GM18861 (cell line): ENCODE measurements at regions not wholly inside any gene's neighbourhood (a gene's known extent, or its start where the extent isn't known, plus 50 kb on each side); places are given as distances from the start of the nearest gene placed in this dataset.
A peak's percentile ranks its signal among the peaks of the same experiment; 100 is the strongest.
"Not testable (repeated sequence)": the region's sequence is repeated elsewhere in the genome, so short reads cannot be mapped to it uniquely, and the experiment has no call there.

Experiments
- ATAC-seq: cut with Tn5 transposase; IDR thresholded peaks from one replicate; pipeline ENCODE4 v1.9.1; 2021; ENCODE audit not compliant: unreplicated experiment

DNA sequence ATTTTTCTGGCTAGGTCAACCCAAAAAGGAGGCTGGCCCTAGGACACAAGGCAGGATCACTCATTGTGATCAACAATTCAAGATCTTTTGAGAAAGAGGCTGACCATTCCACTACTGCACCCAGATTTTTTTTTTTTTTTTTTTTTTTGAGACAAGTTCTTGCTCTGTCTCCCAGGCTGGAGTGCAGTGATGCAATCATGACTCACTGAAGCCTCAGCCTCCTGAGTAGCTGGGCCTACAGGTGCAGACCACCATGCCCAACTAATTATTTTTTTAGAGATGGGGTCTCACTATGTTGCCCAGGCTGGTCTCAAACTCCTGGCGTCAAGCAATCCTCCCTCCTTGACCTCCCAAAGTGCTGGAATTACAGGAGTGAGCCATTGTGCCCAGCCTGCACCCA is 265.4 kb downstream of the SOX9 start:
- not testable (repeated sequence) for ATAC-seq

DNA sequence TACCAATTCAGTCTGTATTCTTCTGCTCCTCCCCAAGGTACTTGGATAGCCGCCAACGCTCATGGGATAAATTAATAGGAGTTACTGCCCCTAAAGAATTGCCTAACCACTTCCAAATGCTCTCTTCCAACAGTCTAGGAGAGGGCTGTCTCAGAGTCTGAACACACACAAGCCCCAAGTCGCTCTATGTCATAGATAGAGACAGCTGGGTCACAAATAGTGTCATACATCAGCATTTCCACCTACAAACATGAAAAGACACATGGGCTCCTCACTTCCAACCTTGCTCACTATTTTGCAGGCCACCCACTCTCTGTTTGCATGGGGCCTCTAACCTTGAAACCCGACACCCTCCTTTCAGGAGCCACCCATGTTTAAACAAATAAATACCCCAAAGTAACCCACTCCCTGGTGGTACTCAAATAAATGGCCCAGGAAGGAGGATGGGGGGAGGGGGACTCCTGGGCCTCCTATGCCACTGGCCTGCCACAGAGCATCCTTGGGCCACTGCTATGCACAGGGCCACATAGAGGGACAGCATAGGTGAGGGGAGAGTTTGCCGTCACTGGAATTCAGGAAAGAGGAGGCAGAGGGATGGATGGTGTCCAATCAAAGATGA is 265.9 kb downstream of the SOX9 start:
- ATAC-seq: no peak

- ATAC-seq: no peak
Observed at GRCh38 chr17:72387487-72387886, 266.7 kb downstream of the SOX9 start.

- ATAC-seq: no peak
Observed at GRCh38 chr17:72387969-72388368, 267.1 kb downstream of the SOX9 start.

DNA sequence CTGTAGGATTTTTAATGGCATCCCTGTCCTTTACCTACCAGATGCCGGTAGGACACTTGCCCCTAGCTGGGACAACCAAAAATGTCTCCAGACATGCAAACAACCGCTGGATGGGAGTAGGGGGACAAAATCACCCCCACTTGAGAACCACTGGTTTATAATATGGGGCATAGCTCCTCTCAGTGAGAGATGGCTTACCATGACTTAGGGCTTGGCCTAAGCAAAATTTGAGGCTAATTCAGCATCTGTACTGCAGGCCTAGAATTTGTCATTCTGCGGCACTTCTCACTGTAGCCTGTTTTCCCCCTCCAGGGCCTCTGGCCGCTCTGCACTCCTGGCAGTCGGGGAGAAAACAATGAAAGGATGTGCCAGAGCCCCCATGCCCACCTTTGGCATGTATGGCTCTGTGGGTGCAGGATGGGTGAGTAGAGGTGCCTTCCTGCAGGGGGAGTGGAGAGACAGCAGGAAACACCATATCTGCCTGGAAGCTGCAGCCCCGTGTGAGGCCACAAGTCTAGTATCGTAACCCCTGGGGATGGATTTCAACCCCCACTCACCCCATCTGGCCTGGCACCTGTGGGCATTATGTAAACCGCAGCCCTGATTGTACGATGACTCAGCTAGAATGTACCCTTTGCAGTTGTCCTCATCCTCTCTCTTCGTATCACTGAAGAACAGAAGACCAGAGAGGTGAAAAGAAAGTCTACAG is 268.1 kb downstream of the SOX9 start:
- peak; percentile 58 for ATAC-seq

GRCh38 chr17:72390675-72391508 is 270.1 kb downstream of the SOX9 start:
- ATAC-seq: no peak

DNA sequence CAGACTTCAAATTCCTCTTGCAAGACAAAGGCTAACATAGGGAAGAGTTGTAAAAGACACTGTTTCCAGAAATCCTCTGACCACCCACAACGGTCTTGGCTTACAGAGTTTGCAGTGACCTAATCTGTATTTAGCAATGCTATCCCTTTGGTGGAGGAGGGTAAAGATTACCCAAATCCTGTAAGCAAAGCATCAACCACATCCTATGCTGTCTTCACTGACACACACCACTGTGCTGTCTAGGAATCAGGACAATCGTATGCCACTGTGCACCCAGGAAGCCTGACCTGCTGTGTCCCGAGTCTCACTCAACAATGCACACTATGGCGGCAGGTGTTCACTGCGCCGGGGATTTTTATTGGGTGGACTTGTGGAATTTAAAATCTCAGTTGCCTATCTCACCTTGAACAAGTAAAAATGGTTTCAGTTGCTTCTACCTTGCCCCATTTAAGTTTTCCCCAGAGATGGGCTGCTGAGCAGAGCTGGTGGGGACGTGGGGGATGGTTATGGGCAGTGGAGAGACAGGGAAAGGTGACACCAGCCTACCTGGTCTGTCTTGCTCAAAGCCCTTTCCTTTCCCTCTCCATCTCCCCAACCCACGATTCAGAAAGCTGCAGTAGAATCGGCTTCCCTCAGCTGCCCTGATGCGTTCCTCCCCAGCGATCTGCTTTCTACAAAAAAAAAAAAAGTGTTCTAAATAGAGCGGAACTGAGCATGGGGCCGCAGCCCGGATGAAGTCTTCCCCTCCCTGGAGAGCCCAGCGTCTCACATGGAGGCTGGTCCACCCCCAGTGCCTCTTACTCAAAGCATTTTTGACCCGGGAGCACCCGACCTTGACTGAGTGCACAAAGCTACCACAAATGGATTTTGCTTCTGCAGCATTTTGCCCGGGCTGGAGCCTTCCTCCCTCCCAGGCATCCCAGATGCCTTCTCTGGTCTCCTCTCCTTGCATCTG is 271.5 kb downstream of the SOX9 start:
- ATAC-seq: no peak

GRCh38 chr17:72393553-72393952 is 272.7 kb downstream of the SOX9 start:
- no peak for ATAC-seq

DNA sequence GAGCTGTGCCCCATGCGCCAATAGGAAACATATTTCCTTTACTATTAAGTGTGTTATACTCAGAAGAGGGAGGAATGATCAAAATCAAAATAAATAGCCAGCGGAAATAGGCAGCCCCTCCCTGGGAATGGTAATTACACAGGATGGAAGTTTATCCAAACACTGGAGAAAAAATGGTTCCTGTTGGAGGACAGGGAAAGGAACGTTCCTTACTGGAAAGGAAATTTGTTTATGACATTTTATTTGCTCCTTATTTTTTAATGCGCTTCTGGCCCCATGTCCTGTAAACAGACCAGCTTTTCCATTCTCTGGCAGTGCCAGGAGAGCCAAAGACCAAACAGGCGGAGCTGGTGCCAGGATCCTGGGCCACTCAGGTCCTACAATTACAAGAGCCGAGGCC is 273.7 kb downstream of the SOX9 start:
- ATAC-seq: no peak

DNA sequence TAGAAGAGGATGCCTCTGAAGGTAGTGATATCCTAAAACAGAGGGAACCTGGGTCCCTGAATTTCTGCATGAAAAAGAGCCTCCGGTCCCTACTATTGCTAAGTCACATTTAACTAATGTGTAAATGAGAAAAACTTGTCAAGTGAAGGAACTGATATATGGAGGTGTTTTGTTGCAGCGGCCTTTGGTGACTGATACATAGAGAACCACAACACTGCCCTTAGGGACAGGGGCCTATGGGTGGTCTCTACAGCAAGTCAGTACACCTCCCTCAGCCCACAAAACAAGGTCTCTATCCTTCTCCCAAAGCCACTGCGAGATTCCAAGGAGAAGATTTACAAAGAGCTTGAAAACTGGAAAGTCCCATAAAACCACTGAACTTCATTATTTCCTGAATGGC is 275.3 kb downstream of the SOX9 start:
- ATAC-seq: no peak

GRCh38 chr17:72397223-72397667 is 276.4 kb downstream of the SOX9 start:
- ATAC-seq: no peak

DNA sequence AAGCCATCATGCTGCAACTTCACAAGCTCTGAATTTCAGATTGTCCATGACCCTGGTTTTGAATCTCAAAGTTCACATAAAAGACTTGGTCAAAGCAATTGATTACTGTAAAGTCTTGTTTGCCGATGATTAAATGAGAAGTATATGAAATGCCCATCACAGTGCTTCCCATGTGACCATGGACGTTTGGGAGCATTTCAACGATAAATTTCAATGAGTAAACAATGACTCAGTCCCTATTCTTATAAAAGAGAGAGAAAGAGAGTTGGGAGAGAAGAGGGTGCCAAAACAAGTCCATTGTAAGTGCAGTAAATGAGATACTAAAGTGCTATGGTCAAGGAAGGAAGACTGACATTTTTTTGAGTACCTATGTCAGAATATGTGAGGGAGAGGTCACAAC is 276.9 kb downstream of the SOX9 start:
- no peak for ATAC-seq

DNA sequence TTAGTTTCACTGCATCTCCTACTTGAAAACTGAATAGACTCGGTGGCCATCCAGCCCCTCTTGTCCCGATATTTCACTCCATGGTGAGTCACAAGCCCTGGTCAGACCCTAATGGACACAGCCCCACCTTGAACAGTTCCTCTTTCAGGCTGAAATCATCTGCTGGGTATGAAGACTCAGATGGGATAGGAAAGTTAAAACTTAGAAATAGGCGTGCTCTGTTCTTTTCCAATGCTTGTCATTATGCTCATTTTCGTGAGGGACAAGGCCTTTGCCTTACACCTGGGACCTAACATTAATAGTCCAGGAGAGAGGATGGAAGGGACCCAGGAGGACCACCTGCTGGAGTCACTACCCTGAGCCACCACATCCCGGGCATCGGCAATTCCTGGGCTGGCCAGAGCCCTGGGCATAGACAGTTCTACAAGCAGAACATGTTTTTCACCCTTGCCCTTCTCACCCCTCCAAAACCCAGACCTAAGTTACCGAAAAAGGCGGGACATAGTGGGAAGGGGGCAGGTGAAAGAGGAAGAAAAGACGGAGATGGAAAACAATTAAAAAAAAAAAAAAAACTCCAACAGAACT is 278.3 kb downstream of the SOX9 start:
- no peak for ATAC-seq

- no peak for ATAC-seq
Observed at GRCh38 chr17:72399608-72400487, 279.0 kb downstream of the SOX9 start.

DNA sequence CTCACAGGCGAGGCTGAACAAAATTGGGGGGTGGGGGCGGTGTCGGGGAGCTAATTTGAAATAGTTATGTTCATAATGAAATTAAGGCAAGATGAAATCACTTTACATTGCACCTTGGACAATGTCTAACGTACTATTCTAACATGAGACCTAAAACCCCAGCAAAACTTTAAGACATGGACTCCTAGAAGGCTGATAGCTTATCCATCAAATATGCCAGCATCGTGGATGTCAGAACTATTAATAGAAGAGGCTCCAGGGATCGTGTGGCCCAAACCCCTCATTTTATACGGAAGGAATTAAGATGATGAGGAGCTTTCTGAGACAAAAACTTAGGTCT is 279.6 kb downstream of the SOX9 start:
- ATAC-seq: no peak

DNA sequence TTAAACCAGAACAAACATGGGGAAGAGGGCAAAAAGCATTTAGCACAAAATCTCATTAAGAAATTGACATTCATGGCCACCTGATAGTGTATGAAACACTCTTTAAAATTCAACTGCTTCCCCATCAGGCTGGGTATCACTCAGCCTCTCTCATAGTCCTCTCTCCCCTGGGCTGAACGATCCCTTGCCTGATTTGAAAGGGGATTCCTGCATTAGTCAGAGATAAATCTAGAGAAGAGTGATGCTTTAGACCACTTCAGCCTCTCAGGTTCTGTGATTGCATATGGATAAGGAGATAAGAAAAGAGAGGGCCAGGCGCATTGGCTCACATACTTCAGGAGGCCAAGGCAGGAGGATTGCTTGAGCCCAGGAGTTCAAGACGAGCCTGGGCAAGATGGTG is 280.0 kb downstream of the SOX9 start:
- no peak for ATAC-seq

DNA sequence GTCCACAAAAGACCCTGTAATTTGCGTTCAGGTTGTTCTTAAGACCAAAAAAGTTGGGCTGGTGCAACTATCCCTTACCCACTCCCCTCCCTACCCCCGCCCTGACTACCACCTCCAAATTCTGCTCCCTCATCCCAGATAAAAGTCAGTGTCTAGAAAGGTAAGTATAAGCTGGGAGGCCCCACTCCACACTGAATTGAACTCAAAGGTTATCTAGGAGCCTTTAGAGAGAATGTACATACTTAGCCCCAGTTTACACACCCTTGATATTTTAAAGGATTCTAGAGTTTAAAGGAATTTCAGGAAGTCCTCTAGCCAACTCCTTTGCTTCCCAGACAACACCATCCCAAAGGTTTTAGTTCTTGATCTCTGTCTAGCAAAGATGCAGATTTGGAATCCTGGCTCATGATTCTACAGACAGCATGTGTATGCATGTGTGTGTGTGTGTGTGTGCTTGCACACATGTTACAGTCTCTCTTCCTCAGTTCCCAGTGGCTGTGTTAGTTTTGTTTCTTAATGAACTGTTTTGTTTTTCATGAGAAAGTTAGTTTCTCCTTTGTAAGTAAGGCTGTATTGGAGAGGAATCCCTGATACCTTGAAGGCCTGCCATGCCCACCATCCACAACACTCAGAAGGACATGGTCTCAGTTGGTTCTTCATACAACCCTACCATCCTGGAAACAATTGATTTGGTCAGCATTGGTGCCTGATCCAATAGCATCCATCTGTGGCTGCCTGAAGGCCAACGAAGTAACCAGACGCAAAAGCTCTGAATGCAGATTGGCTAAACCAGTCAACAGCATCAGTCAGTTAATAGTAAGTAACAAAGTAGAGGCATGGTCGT is 281.3 kb downstream of the SOX9 start:
- no peak for ATAC-seq

- ATAC-seq: no peak
Observed at GRCh38 chr17:72402727-72403210, 281.9 kb downstream of the SOX9 start.
